G401 (cell line): ENCODE measurements at regions not wholly inside any gene's neighbourhood (a gene's known extent, or its start where the extent isn't known, plus 50 kb on each side); places are given as distances from the start of the nearest gene placed in this dataset.
A peak's percentile ranks its signal among the peaks of the same experiment; 100 is the strongest.
"Not testable (repeated sequence)": the region's sequence is repeated elsewhere in the genome, so short reads cannot be mapped to it uniquely, and the experiment has no call there.

Experiments
- DNase-seq: peaks from one replicate; pipeline ENCODE4 v3.0.0-alpha.2; 2015; ENCODE audit warnings: low spot score
- in situ Hi-C: cut with HindIII; loops from 2 replicates; pipeline ENCODE4 v1.10.0; 2016; ENCODE audit warnings: low sequenced_read_pairs, mixed read lengths

DNA sequence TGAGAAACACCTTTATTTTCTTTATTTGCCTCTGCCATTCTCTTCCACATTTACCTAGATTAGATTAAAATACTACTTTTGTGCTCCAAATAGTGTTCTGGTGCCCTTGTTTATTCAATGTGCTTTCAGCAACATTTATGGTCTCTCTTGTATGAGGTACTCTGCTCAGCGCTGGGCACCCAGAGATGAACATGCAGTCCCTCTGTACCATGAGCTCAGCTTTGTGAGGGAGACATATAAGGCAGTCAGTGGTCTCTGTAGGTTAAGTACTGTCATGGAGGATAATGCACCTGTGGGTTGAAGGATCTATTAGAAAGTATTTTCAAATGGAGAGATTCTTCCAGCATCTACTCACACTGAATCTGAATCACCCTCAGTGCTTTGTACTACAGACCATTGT lies 176.5 kb downstream of the TAF11L14 start:
- in situ Hi-C loops = no loop called here
- no peak for DNase-seq

DNA sequence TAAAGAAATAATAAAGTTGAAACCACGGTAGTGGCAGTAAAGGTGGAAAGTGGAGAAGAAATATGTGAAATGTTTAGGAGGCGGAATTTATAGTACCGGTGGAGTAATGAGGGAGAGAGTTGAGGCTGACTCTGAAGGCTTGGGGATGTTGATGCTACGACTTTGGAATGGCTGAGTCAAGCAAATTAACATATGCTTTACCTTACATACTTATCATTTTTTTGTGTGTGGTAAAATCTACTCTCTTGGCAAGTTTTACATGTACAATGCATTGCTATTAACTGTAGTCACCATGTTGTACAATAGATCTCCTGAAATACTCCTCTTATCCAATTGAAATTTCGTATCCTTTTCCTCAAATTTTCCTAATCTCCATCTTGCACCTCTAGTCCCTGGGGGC lies 179.0 kb downstream of the TAF11L14 start:
- in situ Hi-C loops = no loop called here
- no peak for DNase-seq

DNA sequence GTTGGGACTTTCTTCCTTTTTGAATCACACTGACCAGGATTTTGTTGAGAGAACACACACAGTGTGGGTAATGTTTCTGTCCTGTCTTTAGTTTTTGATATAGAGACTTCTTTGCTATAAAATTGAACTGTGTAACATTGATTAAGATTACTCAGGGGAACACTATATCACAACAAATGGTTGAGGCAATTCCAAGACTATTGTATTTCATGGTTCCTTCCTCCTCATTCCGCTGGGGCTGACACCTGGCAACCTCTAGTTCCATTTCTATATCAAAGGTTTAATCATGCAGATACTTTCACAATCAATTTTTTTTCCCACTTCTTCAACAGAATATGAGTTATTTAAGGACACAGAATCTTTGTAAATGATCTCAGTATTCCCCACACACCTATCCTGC lies 182.2 kb downstream of the TAF11L14 start:
- in situ Hi-C loops = no loop called here
- DNase-seq = no peak

DNA sequence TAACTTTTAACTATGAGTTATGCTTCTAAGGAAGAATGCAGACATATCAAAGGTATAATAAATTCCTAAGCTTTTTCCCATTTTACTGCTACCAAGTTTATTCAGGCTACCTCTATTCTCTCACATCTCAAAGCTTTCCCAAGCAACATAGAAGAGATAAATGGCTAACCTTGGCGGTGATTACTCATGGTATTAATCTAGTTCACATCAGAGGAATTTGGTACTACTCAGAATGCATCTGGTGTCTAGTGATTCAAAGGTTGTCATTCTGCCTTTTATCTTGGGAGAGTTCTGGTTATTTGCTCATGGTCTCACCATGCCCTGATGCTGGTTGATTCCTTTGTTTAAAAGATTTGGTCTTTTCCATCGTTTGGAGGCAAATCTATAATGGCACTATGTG lies 182.7 kb downstream of the TAF11L14 start:
- DNase-seq = no peak
- in situ Hi-C loops = no loop called here

DNA sequence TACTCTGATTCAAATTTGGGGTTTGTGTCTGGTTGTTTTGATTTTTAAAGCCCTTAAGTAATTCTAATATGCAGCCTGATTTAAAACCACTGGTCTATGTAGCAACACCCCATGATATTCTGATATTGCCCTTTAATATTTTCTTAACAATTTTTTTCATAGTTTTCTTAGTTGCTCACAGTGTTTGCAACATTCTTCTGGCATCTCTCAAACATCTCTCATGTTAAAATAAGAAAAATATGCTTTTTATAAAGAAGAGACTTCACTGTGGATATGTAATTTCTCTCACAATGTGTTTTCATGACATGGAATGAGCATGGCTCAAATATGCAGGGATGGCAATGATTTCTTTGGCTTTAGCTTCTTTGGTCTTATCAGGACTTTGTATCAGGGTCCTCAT lies 183.7 kb downstream of the TAF11L14 start:
- in situ Hi-C loops = no loop called here
- no peak for DNase-seq

DNA sequence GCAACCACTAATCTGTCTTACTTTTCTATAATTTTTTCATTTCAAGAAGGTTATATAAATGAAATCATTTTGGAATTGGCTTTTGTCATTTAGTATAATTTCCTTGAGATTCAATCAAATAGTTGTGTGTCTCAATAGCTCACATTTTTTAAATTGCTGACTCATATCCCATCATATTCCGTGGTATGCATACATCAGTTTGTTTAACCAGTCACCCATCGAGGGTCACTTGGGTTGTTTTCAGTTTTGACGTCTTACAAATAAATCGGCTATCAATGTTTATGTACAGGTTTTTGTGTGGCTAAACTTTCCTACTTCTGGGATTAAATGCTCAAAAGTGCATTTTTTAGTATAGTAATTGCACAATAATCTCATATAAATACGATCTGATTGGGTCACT lies 185.5 kb downstream of the TAF11L14 start:
- DNase-seq = no peak
- in situ Hi-C loops = no loop called here

DNA sequence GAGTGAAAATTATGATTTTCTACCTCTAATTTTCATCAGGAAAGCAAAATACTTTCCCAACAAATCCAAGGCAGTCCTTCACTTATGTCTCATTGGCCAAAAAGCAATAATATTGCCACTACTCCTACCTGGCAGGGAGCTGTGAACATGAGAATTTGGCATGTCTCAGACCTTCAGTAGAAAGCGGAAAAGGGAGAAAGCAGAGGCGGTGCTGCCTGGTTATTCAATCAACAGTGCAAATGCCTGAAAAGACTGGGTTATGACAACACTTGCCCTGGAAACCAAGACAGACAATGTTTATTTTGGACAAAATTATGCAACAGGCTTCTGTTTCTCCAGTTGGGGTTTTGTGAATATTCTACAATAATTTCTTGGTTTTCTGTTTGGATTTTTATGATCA lies 194.4 kb downstream of the TAF11L14 start:
- in situ Hi-C loops = no loop called here
- no peak for DNase-seq

DNA sequence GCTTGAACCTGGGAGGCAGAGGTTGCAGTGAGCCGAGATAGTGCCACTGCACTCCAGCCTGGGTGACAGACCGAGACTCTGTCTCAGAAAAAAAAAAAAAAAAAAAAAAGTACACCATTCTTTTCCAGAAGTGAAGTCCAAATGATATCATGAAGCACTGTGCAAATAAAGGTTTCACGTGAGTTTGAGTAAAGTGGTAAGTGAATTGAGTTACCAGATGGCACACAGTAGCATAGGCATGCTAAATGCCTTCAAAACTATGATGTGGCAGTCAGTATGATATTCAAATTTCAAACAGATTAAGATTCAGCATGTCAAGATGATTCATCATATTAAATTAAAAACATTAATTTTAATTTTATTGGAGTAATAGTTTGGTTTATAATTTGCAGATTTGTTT lies 195.2 kb downstream of the TAF11L14 start:
- no peak for DNase-seq
- in situ Hi-C loops = no loop called here

DNA sequence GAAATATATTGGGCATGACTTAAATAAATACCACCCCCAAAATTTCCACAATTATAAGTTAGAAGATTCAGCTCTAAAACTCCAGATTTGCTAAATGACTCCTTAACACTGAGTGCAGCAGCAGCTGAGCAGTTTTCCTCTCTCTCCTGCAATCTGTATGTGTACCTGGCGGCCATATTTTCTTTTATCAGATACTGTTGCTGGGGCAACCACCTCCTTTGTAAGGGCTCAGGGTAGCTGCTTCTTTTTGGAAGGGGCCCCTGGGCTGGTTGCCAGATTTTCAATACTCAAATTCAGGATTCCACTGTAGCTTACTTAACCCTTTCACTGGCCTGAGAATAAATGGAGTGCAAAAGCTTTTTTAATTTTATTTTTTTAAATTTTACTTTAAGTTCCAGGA lies 197.0 kb downstream of the TAF11L14 start:
- in situ Hi-C loops = no loop called here
- no peak for DNase-seq

DNA sequence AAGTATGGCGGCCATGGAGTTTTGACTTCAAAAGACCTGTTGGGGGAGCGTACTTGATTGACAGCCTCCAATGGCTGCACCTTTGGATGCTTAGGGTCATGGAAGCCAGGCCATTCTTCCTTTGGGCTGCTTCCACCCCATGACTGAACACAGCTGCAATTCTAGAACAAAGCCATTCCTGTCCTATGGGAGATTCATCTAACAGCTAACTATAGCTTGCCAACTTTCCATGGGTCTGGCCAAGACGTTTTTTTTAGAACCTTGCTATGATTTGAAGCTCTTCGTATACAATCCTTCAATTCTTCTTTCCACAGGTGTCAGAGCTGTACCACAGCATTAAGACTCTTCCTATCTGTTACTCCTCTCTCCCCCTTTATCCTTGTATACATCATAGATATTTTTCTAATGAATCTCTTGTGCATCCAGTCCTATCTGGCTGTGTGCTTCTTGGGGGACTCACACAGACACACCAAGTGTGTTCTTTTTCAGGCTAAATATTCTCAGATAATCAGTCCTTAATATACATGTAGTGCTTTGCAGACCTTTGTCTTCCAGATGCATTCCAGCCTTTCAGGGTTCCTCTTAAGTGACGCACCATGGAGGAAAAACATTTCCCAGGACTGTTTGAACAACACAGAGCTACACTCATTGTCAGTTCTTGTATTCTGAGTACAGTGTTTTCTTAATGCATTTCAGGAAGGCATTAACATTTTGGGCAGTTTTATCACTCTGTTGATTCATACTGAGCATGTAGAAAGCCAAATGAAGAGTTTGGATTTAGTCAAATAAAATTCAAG lies 198.9 kb downstream of the TAF11L14 start:
- no peak for DNase-seq
- in situ Hi-C loops = no loop called here

DNA sequence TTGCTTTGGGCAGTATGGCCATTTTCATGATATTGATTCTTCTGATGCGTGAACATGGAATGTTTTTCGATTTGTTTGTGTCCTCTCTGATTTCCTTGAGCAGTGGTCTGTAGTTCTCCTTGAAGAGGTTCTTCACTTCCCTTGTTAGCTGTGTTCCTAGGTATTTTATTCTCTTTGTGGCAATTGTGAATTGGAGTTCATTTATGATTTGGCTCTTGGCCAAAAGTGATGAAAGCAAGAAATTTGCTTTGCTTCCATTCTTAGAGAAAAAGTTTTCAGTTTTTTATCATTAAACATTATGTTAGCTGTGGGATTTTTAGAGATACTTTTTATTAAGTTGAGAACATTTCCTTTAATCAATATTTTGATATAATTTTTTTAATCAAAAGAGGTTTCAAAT lies 203.5 kb downstream of the TAF11L14 start:
- no peak for DNase-seq
- in situ Hi-C loops = no loop called here

DNA sequence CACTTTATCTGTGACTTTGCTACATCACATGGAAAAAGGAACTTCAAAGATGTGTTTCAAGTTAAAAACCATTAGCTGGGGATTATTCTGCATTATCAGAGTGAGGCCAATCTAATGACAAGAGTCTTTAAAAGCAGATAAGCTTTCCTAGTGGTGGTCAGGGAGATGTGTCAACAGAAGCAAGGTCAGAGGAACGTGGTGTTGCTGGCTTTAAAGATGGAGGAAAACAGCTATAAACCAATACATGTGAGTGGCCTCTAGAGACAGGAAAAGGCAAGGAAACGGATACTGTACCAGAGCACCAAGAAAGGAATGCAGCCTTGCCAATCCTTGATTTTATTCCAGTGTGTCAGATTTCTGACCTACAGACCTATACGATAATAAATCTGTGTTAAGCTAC lies 204.2 kb downstream of the TAF11L14 start:
- no peak for DNase-seq
- in situ Hi-C loops = no loop called here

DNA sequence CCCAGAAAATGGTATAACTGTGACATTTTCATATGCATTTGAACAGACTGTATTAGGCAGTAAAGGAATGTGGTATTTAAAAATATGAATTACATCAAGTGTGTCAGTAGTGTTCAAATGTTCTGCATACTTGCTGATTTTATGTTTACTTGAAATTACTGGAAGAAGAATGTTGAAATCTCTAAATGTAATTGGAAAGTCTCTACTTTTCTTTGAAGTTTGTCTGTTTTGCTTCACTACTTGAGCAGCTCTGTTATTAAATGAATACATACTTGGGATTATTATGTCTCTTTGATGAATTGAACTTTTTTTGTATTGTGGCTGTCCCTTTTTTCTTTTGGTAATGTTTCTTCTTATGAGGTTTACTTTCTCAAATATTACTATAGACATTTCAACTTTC lies 205.6 kb downstream of the TAF11L14 start:
- in situ Hi-C loops = no loop called here

DNA sequence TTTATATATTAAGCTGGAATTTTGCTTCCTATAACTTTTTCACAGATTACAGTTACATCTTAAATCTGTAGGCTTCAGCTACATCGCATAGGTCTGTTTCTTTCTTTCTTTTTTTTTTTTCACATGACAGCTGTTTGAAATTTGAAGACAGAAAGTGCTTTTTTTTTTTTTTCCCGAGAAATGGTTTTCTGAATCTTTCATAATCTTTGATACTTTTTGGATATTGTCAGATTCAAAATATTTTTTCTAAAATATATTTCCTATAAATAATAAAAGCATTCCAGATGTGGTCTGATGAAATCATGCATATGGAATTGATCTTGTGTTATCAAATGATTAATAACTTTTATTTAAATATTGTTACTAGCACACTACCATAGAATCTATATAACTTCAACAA lies 212.2 kb downstream of the TAF11L14 start:
- DNase-seq = no peak
- in situ Hi-C loops = no loop called here

More for the DNA sequence above, 205.6 kb downstream of the TAF11L14 start:
- DNase-seq = no peak

DNA sequence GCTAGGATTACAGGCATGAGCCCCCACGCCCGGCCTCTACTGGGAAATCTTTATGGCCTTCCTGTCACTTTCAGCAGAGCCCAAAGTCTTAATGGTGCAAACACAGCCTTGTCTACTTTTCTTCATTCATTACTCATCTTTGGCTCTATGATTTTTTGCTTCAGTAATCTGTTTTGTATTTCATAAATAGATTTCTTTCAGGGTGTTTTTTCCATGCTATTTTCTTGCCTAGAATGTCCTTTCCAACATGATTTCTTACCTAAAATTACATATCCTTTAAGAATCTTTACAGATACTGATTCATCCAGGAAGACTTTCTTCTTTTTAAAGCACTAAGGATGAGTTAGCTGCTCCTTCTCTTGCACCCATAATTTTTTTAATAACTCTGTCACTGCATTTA lies 213.0 kb downstream of the TAF11L14 start:
- in situ Hi-C loops = no loop called here
- DNase-seq = no peak

DNA sequence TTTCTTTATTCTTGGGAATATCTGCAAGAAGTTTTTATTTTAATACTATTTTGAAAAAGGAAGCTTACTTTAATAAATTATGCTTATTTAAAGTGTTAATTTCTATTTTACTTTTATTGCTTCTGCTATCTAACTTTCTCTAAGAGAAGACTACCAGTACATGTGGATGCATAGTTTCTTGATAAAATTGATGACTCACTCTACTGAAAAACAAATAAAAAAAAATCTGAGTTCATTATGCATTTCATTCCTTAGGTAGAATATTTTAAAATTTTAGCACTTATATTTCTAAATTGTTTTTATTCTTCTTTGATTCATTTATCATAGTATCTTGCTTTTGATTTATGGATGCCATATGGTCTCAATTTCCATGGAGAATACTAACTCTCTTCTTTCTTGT lies 217.9 kb downstream of the TAF11L14 start:
- no peak for DNase-seq
- in situ Hi-C loops = no loop called here

DNA sequence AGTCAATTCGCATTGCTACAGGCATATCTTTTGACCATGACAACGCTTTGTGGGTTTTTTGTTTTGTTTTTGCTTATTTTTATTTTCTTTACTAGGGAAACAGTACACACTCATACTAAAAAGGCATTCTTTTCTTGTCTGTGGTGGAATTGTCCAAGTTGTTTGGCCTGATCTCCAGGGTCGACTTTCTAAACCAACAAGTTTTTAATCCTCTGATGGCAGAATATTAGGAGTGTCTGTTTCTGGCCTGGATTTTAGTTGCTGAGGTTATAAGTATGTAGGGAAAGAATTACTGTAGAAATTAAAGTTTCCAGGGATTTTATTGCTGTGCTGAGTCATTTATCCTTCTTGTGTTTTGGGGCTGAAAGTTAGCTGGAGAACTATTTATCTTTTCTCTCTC lies 218.5 kb downstream of the TAF11L14 start:
- in situ Hi-C loops = no loop called here
- no peak for DNase-seq

DNA sequence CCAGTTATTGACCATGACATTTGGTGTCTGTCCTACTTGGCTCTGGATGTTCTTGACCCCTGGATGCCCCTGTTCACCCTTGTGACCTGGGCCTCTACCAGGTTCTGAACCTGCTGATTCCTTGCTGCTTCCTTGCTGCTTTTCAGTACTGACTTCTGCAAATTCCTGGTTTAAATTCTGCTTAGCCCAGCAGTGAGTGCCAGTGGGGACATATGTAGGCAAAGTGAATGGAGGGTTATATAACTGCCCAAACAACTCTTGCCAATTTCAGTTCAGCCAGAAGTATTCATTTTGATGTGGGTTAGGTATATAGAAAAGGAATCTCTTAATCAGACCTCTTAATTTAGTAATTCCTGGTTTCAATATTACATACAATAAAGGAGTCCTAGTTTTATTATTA lies 220.6 kb downstream of the TAF11L14 start:
- in situ Hi-C loops = no loop called here
- DNase-seq = peak; percentile 80

DNA sequence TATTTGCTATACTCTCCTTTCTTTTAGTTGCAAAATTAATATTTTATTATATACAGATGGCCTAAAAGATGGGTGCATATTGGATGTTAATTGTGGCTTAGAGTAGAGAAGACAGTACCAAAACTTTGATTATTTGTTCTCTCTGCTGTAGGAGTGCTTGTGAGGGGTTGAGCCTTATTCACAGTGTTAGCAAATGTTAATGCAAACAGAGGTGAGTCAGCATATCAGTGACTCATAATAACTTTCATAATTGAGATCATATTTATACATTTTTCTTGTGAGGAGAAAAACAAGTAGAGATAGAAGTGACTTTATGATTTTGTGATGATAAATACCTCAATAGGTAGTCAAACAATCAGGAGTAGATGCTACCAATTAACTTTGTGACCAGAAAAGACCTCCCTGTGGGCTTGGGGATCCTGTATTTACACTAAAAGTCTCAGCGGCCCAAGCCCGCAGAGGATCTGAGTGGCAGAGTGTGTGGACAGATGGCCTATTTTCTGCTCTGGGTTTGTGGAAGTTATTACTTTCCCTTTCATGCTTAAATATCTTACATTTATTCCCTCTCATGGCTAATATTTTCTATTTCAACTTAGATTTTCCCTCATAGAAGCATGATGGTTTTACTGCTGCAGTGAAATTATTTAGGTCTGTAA lies 226.5 kb downstream of the TAF11L14 start:
- DNase-seq = no peak
- in situ Hi-C loops = no loop called here

DNA sequence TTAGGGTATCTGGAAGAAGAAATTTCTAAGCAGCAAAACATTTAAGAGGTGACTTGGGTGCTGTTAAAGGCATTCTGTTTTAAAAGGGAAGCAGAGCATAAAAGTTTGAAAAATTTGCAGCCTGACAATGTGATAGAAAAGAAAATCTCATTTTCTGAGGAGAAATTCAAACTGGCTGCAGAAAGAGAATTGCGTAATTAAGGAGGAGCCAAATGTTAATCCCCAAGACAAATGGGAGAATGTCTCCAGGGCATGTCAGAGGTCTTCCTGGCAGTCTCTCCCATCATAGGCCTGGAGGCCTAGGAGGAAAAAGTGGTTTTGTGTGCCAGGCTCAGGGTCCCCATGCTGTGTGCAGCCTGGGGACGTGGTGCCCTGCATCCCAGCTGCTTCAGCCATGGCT lies 230.6 kb downstream of the TAF11L14 start:
- DNase-seq, in situ Hi-C loops: not testable (repeated sequence)

DNA sequence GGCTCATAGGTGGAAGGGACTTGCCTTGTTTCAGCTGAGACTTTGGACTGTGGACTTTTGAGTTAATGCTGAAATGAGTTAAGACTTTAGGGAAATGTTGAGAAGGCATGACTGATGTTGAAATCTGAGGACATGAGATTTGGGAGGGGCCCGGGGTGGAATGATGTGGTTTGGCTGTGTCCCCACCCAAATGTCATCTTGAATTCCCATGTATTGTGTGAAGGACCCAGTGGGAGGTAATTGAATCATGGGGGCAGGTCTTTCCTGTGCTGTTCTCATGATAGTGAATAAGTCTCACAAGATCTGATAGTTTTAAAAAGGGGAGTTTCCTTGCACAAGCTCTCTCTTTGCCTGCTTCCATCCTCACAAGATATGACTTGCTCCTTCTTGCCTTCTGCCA lies 231.7 kb downstream of the TAF11L14 start:
- in situ Hi-C loops, DNase-seq: not testable (repeated sequence)
